GM12878 (cell line): ENCODE measurements at regions not wholly inside any gene's neighbourhood (a gene's known extent, or its start where the extent isn't known, plus 50 kb on each side); places are given as distances from the start of the nearest gene placed in this dataset.

Source experiments
- ATAC-seq: fragments of 200-7000 bp; cut with Tn5 transposase; 3 replicates; pipeline ENCODE4 v1.9.1; 2020; ENCODE audit warnings: mild to moderate bottlenecking, moderate library complexity
- BruUV-seq: library from RNA; stranded (reverse); fragments of 400-500 nt; replicated peaks from 2 replicates; lab custom pipeline; 2021; lab: Mats Ljungman, UMichigan
- CTCF ChIA-PET: fragments of 300-600 bp; sonication (Branson Sonifier 250); formaldehyde crosslinking; extraction: SDS; loops from one replicate; lab custom pipeline; 2021; ENCODE audit warnings: inconsistent platforms; lab: Yijun Ruan, JAX
- POLR2A ChIA-PET: fragments of 350-600 bp; formaldehyde crosslinking; extraction: SDS; loops from one replicate; lab custom pipeline; 2021; ENCODE audit warnings: inconsistent platforms; lab: Charles Lee
- RAD21 ChIA-PET: fragments of 300-600 bp; sonication (Branson Sonifier 250); formaldehyde crosslinking; loops from one replicate; lab custom pipeline; 2023; ENCODE audit warnings: antibody characterized with exemption; ENCODE audit not compliant: unreplicated experiment; lab: Charles Lee
- SMC1A ChIA-PET: fragments of 300-600 bp; sonication (Branson Sonifier 250); formaldehyde crosslinking; loops from one replicate; lab custom pipeline; 2023; ENCODE audit not compliant: unreplicated experiment, uncharacterized antibody; lab: Charles Lee
- DNase-seq: peaks from one replicate; pipeline ENCODE4 v3.0.0-alpha.2; 2011; ENCODE audit warnings: low read depth, low spot score
- FAIRE-seq: peaks from 3 replicates; lab custom pipeline; 2011; peaks lifted over from hg19 to GRCh38; lab: Jason Lieb, UNC
- H2AFZ ChIP-seq: 2 replicates; pipeline ENCODE4 v1.6.0; 2011; ENCODE audit warnings: low read depth, low read length, control low read depth; ENCODE audit not compliant: control insufficient read depth
- H3K27ac ChIP-seq: 2 replicates; pipeline ENCODE4 v1.5.1; 2011; ENCODE audit warnings: control low read depth; ENCODE audit not compliant: control insufficient read depth, insufficient read depth
- H3K27me3 ChIP-seq, 2 experiments: replicated peaks in 1 of 2; 2 replicates each; pipeline versions ENCODE4 v1.6.0 to v1.6.1; 2011; ENCODE audit warnings: low read length in 1 of 2; ENCODE audit not compliant: control insufficient read depth in 2 of 2, insufficient read depth in 2 of 2
- H3K36me3 ChIP-seq, 2 experiments: 2 replicates each; pipeline ENCODE4 v1.5.1; 2011; ENCODE audit warnings: low read length in 1 of 2; ENCODE audit not compliant: control insufficient read depth in 2 of 2, insufficient read depth in 2 of 2
- H3K4me1 ChIP-seq: 2 replicates; pipeline ENCODE4 v1.6.1; 2011; ENCODE audit warnings: mild to moderate bottlenecking, low read length, moderate library complexity, mixed read lengths; ENCODE audit not compliant: control insufficient read depth, insufficient read depth
- H3K4me2 ChIP-seq: 2 replicates; pipeline ENCODE4 v1.6.0; 2011; ENCODE audit warnings: control low read depth; ENCODE audit not compliant: control insufficient read depth, insufficient read depth
- H3K4me3 ChIP-seq: fragments of 200-600 bp; sonication (generic); 2 replicates; pipeline ENCODE4 v1.5.1; 2016
- H3K79me2 ChIP-seq: 2 replicates; pipeline ENCODE4 v1.6.0; 2011; ENCODE audit warnings: low read length; ENCODE audit not compliant: control insufficient read depth, insufficient read depth
- H3K9ac ChIP-seq: 2 replicates; pipeline ENCODE4 v1.8.0; 2011; ENCODE audit warnings: low read length, control low read depth, mixed read lengths; ENCODE audit not compliant: control insufficient read depth, insufficient read depth
- H3K9me3 ChIP-seq: replicated peaks from 3 replicates; pipeline ENCODE4 v1.5.1; 2011; ENCODE audit warnings: mild to moderate bottlenecking, low read length; ENCODE audit not compliant: control insufficient read depth, insufficient read depth
- H4K20me1 ChIP-seq: 2 replicates; pipeline ENCODE4 v1.6.0; 2011; ENCODE audit not compliant: control insufficient read depth, insufficient read depth
- CREM ChIP-seq: IDR thresholded peaks from 2 replicates; pipeline ENCODE4 v1.6.1; 2014; ENCODE audit warnings: antibody characterized with exemption, low read depth
- DPF2 ChIP-seq: fragments of 450-650 bp; IDR thresholded peaks from 2 replicates; pipeline ENCODE4 v1.6.1; 2017; ENCODE audit warnings: mild to moderate bottlenecking
- KDM1A ChIP-seq: fragments of 200-600 bp; sonication (generic); IDR thresholded peaks from 2 replicates; pipeline ENCODE4 v1.6.1; 2016; ENCODE audit warnings: borderline replicate concordance
- LARP7 ChIP-seq: fragments of 450-650 bp; IDR thresholded peaks from 2 replicates; pipeline ENCODE4 v1.6.1; 2017; ENCODE audit warnings: mild to moderate bottlenecking
- MEF2A ChIP-seq: IDR thresholded peaks from 2 replicates; pipeline ENCODE4 v1.6.1; 2011; ENCODE audit warnings: low read depth, mild to moderate bottlenecking, low read length, moderate library complexity; ENCODE audit not compliant: insufficient read depth
- MYB ChIP-seq: fragments of 150-350 bp; IDR thresholded peaks from 2 replicates; pipeline ENCODE4 v1.6.1; 2014; ENCODE audit warnings: mild to moderate bottlenecking, low read depth, low read length, borderline replicate concordance
- POU2F2 ChIP-seq: IDR thresholded peaks from 3 replicates; pipeline ENCODE4 v1.6.1; 2011; ENCODE audit warnings: low read depth, mild to moderate bottlenecking, low read length, borderline replicate concordance
- RELA ChIP-seq: fragments of 450-650 bp; IDR thresholded peaks from 2 replicates; pipeline ENCODE4 v1.8.0; 2014; ENCODE audit warnings: borderline replicate concordance; ENCODE audit not compliant: partially characterized antibody
- RFX5 ChIP-seq: IDR thresholded peaks from 2 replicates; pipeline ENCODE4 v1.6.1; 2011; ENCODE audit warnings: low read depth, low read length, improper control_type of control experiment
- ZZZ3 ChIP-seq: IDR thresholded peaks from 2 replicates; pipeline ENCODE4 v1.6.1; 2011; ENCODE audit warnings: low read depth; ENCODE audit not compliant: control insufficient read depth, insufficient read length
- WGBS: methylation state at CpG from one replicate; pipeline ENCODE4 v1.1.6; 2016; ENCODE audit warnings: low lambda C conversion rate; ENCODE audit not compliant: insufficient replicate concordance, insufficient coverage; ENCODE audit errors: missing lambda C conversion rate; 5-methylcytosine and 5-hydroxymethylcytosine counted together
- in situ Hi-C: fragments of 300-500 bp; cut with MboI; formaldehyde crosslinking; loops from 9 replicates; pipeline ENCODE4 v1.14.3; 2018; ENCODE audit warnings: mixed read lengths
- intact Hi-C: fragments of 100-400 bp; cut with micrococcal nuclease; formaldehyde crosslinking; loops from one replicate; pipeline ENCODE4 v1.14.2; 2022; ENCODE audit not compliant: unreplicated experiment
- TF ChIP-seq, protein P1 (sequence below): IDR thresholded peaks from 2 replicates; pipeline ENCODE4 v1.6.1; 2012; ENCODE audit warnings: low read depth, low read length, improper control_type of control experiment
- TF ChIP-seq, protein P2 (sequence below): IDR thresholded peaks from 2 replicates; pipeline ENCODE4 v1.6.1; 2011; ENCODE audit warnings: low read depth, low read length, improper control_type of control experiment, borderline replicate concordance
- TF ChIP-seq, protein P3 (sequence below): fragments of 450-650 bp; IDR thresholded peaks from 2 replicates; pipeline ENCODE4 v1.6.1; 2018; ENCODE audit warnings: borderline replicate concordance, mild to moderate bottlenecking; ENCODE audit not compliant: partially characterized antibody
- TF ChIP-seq, protein P4 (sequence below): fragments of 450-650 bp; IDR thresholded peaks from 2 replicates; pipeline ENCODE4 v1.6.1; 2014; ENCODE audit warnings: mild to moderate bottlenecking
- TF ChIP-seq, protein P5 (sequence below): IDR thresholded peaks from 2 replicates; pipeline ENCODE4 v1.6.1; 2011; ENCODE audit warnings: mild to moderate bottlenecking, low read depth, low read length, moderate library complexity; ENCODE audit not compliant: insufficient replicate concordance
- TF ChIP-seq, protein P6 (sequence below): IDR thresholded peaks from 2 replicates; pipeline ENCODE4 v1.6.1; 2011; ENCODE audit warnings: low read depth, mild to moderate bottlenecking, low read length, moderate library complexity, borderline replicate concordance; ENCODE audit errors: extremely low read depth

DNA sequence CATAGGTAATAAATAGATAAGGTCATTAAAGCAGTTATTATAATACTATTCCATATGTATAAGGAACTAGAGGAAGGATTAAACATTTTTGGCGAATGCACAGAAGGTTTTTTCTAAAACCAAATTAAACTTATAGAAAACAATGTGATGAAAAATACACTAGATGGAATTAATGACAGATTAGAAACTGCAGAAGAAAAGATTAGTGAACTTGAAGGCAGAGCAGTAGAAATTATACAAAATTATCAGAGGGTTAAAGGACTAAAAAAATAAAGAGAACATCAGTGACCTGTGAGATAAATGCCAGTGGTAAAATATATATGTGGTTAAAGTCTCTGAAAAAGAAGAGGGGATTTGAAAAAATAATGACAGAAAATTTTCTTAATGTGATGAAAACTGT is 74.0 kb downstream of the IGLL5 start (continued):
- TF ChIP-seq, protein P1, sequence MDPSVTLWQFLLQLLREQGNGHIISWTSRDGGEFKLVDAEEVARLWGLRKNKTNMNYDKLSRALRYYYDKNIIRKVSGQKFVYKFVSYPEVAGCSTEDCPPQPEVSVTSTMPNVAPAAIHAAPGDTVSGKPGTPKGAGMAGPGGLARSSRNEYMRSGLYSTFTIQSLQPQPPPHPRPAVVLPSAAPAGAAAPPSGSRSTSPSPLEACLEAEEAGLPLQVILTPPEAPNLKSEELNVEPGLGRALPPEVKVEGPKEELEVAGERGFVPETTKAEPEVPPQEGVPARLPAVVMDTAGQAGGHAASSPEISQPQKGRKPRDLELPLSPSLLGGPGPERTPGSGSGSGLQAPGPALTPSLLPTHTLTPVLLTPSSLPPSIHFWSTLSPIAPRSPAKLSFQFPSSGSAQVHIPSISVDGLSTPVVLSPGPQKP, result no peak

DNA sequence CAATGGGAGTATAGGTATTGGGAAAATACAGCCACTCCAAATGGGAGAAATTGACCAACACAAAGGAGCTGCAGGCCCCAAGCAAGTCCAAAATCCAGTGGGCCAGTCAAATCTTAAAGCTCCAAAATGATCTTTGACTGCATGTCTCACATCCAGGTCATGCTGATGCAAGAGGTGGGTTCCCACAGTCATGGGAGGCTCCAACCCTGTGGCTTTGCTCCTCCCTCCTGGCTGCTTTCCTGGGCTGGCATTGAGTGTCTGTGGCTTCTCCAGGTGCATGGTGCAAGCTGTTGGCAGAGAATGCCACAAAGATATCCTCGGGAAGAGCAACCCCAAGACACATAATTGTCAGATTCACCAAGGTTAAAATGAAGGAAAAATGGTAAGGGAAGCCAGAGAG is 80.8 kb downstream of the IGLL5 start:
- FAIRE-seq (no peak), DNase-seq (no peak), ATAC-seq (no peak)
- Histone ChIP-seq H3K36me3 (no peaks in the 10 kb centered on the region), H2AFZ (no peak overlapping the region), H3K4me3 (no peak overlapping the region), H3K79me2 (no peaks in the 10 kb centered on the region), H3K9me3 (no peaks in the 10 kb centered on the region), H4K20me1 (no peaks in the 10 kb centered on the region), H3K9ac (no peak overlapping the region), H3K27ac (no peak overlapping the region), H3K4me1 (no peaks in the 10 kb centered on the region), H3K27me3 (no peaks in the 10 kb centered on the region), H3K4me2 (no peak overlapping the region)
- ChIA-PET SMC1A (interaction anchor here (1.0 to 1.7 kb wide), 3 partner anchors 9 to 11 kb away, joined by 4 to 6 read pairs (median 5); no protein-coding TSS in a partner anchor), RAD21 (interaction anchor here (1.6 to 2.0 kb wide), 2 partner anchors 8 to 12 kb away, joined by 3 to 8 read pairs; no protein-coding TSS in a partner anchor), POLR2A (no interaction called here), CTCF (interaction anchor here (1.2 to 1.3 kb wide), 2 partner anchors 8 to 10 kb away, joined by 3 to 6 read pairs; no protein-coding TSS in a partner anchor)
- intact Hi-C loops (no loop called here), in situ Hi-C loops (loop anchor here (5.0 to 10.0 kb wide), 2 partner anchors 314 to 416 kb away; no protein-coding TSS in a partner anchor)
- BruUV-seq, result no TSS peak
- 7% methylated on average over 1 of the region's 1 CpG for WGBS
- TF ChIP-seq LARP7 (no peak), RELA (no peak), MYB (no peak), CREM (no peak), RFX5 (no peak), DPF2 (no peak), MEF2A (no peak), POU2F2 (no peak), ZZZ3 (no peak), KDM1A (no peak)
- TF ChIP-seq, protein P2, sequence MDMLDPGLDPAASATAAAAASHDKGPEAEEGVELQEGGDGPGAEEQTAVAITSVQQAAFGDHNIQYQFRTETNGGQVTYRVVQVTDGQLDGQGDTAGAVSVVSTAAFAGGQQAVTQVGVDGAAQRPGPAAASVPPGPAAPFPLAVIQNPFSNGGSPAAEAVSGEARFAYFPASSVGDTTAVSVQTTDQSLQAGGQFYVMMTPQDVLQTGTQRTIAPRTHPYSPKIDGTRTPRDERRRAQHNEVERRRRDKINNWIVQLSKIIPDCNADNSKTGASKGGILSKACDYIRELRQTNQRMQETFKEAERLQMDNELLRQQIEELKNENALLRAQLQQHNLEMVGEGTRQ, result no peak
- TF ChIP-seq, protein P3, sequence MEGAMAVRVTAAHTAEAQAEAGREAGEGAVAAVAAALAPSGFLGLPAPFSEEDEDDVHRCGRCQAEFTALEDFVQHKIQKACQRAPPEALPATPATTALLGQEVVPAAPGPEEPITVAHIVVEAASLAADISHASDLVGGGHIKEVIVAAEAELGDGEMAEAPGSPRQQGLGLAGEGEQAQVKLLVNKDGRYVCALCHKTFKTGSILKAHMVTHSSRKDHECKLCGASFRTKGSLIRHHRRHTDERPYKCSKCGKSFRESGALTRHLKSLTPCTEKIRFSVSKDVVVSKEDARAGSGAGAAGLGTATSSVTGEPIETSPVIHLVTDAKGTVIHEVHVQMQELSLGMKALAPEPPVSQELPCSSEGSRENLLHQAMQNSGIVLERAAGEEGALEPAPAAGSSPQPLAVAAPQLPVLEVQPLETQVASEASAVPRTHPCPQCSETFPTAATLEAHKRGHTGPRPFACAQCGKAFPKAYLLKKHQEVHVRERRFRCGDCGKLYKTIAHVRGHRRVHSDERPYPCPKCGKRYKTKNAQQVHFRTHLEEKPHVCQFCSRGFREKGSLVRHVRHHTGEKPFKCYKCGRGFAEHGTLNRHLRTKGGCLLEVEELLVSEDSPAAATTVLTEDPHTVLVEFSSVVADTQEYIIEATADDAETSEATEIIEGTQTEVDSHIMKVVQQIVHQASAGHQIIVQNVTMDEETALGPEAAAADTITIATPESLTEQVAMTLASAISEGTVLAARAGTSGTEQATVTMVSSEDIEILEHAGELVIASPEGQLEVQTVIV, result no peak
- TF ChIP-seq, protein P4, sequence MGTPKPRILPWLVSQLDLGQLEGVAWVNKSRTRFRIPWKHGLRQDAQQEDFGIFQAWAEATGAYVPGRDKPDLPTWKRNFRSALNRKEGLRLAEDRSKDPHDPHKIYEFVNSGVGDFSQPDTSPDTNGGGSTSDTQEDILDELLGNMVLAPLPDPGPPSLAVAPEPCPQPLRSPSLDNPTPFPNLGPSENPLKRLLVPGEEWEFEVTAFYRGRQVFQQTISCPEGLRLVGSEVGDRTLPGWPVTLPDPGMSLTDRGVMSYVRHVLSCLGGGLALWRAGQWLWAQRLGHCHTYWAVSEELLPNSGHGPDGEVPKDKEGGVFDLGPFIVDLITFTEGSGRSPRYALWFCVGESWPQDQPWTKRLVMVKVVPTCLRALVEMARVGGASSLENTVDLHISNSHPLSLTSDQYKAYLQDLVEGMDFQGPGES, result no peak
- TF ChIP-seq, protein P5, sequence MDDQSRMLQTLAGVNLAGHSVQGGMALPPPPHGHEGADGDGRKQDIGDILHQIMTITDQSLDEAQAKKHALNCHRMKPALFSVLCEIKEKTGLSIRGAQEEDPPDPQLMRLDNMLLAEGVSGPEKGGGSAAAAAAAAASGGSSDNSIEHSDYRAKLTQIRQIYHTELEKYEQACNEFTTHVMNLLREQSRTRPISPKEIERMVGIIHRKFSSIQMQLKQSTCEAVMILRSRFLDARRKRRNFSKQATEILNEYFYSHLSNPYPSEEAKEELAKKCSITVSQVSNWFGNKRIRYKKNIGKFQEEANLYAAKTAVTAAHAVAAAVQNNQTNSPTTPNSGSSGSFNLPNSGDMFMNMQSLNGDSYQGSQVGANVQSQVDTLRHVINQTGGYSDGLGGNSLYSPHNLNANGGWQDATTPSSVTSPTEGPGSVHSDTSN, result no peak
- TF ChIP-seq, protein P6, sequence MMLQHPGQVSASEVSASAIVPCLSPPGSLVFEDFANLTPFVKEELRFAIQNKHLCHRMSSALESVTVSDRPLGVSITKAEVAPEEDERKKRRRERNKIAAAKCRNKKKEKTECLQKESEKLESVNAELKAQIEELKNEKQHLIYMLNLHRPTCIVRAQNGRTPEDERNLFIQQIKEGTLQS, result no peak
